ENCODE measurements at regions not wholly inside any gene's neighbourhood (a gene's known extent, or its start where the extent isn't known, plus 50 kb on each side); places are given as distances from the start of the nearest gene placed in this dataset.

- Histone ChIP-seq H3K27me3 (no peaks in the 10 kb centered on the region), H3K9me3 (no peaks in the 10 kb centered on the region), H3K27ac (no peak overlapping the region), H3K36me3 (ENCODE audit: low read depth, missing control alignments) (no peaks in the 10 kb centered on the region), H3K4me1 (peaks cover 35% of the 10 kb centered on the region), H3K4me3 (no peak overlapping the region)
- TF ChIP-seq CTCF (IDR thresholded peaks at IDR 0.05): no peak
- TF ChIP-seq POLR2A (IDR thresholded peaks at IDR 0.05): no peak
- 57 to 86% methylated on average over 1 of the region's 1 CpG for WGBS, 2 donors
- intact Hi-C loops (cut with DNase I; ENCODE audit: low total_unique reads): no loop called here
- DNase-seq: no peak
Measured at GRCh38 chr7:131016230-131016629, 282.2 kb upstream of the KLF14 start.

DNA sequence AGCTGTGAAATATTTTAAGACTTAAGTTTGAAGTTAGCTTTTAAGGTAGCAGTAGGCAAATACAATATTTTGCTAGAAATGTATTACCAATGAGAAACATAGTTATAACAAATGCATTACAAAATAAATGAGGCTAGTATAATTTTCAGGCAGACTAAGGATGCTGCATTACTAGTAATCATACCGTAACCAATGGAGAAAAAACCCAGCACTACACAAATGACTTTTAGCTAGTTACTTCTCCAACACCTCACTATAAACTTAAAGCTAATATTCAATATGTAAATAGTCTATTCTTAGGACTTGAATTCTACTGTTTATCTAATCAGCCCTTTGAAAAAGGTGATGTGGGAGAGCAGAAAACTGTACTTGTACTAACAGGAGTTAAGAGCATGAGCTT is 285.3 kb upstream of the KLF14 start:
- Histone ChIP-seq H3K36me3 (ENCODE audit: low read depth, missing control alignments) (no peaks in the 10 kb centered on the region), H3K4me1 (peaks cover 24% of the 10 kb centered on the region), H3K27ac (no peak overlapping the region), H3K27me3 (no peaks in the 10 kb centered on the region), H3K9me3 (no peaks in the 10 kb centered on the region), H3K4me3 (no peak overlapping the region)
- WGBS, 2 donors: 86 to 94% methylated on average over 1 of the region's 1 CpG
- DNase-seq: no peak
- intact Hi-C loops (cut with DNase I; ENCODE audit: low total_unique reads): no loop called here
- TF ChIP-seq CTCF (IDR thresholded peaks at IDR 0.05) (no peak), POLR2A (IDR thresholded peaks at IDR 0.05) (no peak)

GRCh38 chr7:131020759-131021261 is 286.8 kb upstream of the KLF14 start:
- Histone ChIP-seq H3K36me3 (ENCODE audit: low read depth, missing control alignments) (no peaks in the 10 kb centered on the region), H3K4me3 (no peak overlapping the region), H3K27ac (no peak overlapping the region), H3K9me3 (no peaks in the 10 kb centered on the region), H3K27me3 (no peaks in the 10 kb centered on the region), H3K4me1 (peaks cover 24% of the 10 kb centered on the region)
- no peak for DNase-seq
- no peak for TF ChIP-seq POLR2A (IDR thresholded peaks at IDR 0.05)
- WGBS, 2 donors: 69 to 71% methylated on average over 7 of the region's 7 CpGs
- intact Hi-C loops (cut with DNase I; ENCODE audit: low total_unique reads): no loop called here

DNA sequence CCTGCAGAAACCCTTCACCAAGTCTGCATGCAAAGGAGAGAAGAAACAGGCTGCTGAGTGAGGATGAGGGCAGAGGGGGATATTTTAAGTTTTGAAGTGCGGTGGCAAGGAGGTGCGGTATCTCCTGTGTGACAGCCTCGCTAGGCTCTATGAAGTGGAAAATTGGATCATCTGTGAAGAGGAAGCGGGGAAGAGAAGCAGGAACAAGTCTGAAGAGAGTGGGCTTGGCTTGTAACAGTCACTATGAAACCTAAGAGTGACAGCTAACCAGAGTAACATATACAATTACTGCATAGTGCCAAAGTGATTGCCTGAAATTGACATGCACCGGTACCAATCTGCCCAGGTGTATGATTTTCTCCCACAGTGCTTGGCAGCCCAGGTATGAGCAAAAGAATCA is 287.5 kb upstream of the KLF14 start:
- WGBS, 2 donors: 81 to 92% methylated on average over 5 of the region's 5 CpGs
- Histone ChIP-seq H3K27me3 (no peaks in the 10 kb centered on the region), H3K4me1 (peaks cover 24% of the 10 kb centered on the region), H3K4me3 (no peak overlapping the region), H3K9me3 (no peaks in the 10 kb centered on the region), H3K27ac (no peak overlapping the region), H3K36me3 (ENCODE audit: low read depth, missing control alignments) (no peaks in the 10 kb centered on the region)
- intact Hi-C loops (cut with DNase I; ENCODE audit: low total_unique reads): no loop called here
- no peak for TF ChIP-seq POLR2A (IDR thresholded peaks at IDR 0.05)
- TF ChIP-seq CTCF (IDR thresholded peaks at IDR 0.05): no peak
- DNase-seq: no peak

GRCh38 chr7:131021902-131022301 is 287.9 kb upstream of the KLF14 start:
- Histone ChIP-seq H3K27ac (no peak overlapping the region), H3K36me3 (ENCODE audit: low read depth, missing control alignments) (no peaks in the 10 kb centered on the region), H3K4me3 (no peak overlapping the region), H3K27me3 (no peaks in the 10 kb centered on the region), H3K9me3 (no peaks in the 10 kb centered on the region), H3K4me1 (peaks cover 24% of the 10 kb centered on the region)
- intact Hi-C loops (cut with DNase I; ENCODE audit: low total_unique reads): no loop called here
- no peak for DNase-seq
- 51 to 61% methylated on average over 8 of the region's 8 CpGs for WGBS, 2 donors
- TF ChIP-seq POLR2A (IDR thresholded peaks at IDR 0.05): no peak
- no peak for TF ChIP-seq CTCF (IDR thresholded peaks at IDR 0.05)

All from testis (tissue), 2 donors.